ENCODE measurements at regions not wholly inside any gene's neighbourhood (a gene's known extent, or its start where the extent isn't known, plus 50 kb on each side); places are given as distances from the start of the nearest gene placed in this dataset.
"Not testable (repeated sequence)": the region's sequence is repeated elsewhere in the genome, so short reads cannot be mapped to it uniquely, and the experiment has no call there.

GRCh38 chr13:48804821-48805601 lies 151.3 kb downstream of the CYSLTR2 start:
- in situ Hi-C loops (cut with HindIII; ENCODE audit: low sequenced_read_pairs) = no loop called here

- in situ Hi-C loops (cut with HindIII; ENCODE audit: low sequenced_read_pairs) = no loop called here
Observed at GRCh38 chr13:48806522-48806921, 152.8 kb downstream of the CYSLTR2 start.

- in situ Hi-C loops (cut with HindIII; ENCODE audit: low sequenced_read_pairs) = no loop called here
Observed at GRCh38 chr13:48808683-48809082, 155.0 kb downstream of the CYSLTR2 start.

GRCh38 chr13:48810013-48810412 lies 156.3 kb downstream of the CYSLTR2 start:
- in situ Hi-C loops (cut with HindIII; ENCODE audit: low sequenced_read_pairs) = no loop called here

GRCh38 chr13:48813518-48813917 lies 159.8 kb downstream of the CYSLTR2 start:
- in situ Hi-C loops (cut with HindIII; ENCODE audit: low sequenced_read_pairs) = no loop called here

GRCh38 chr13:48816700-48817099 lies 159.0 kb upstream of the FNDC3A start:
- in situ Hi-C loops (cut with HindIII; ENCODE audit: low sequenced_read_pairs) = no loop called here

GRCh38 chr13:48817166-48817802 lies 158.4 kb upstream of the FNDC3A start:
- in situ Hi-C loops (cut with HindIII; ENCODE audit: low sequenced_read_pairs) = no loop called here

- in situ Hi-C loops (cut with HindIII; ENCODE audit: low sequenced_read_pairs) = no loop called here
Observed at GRCh38 chr13:48818495-48819356, 157.0 kb upstream of the FNDC3A start.

GRCh38 chr13:48819376-48819775 lies 156.3 kb upstream of the FNDC3A start:
- in situ Hi-C loops (cut with HindIII; ENCODE audit: low sequenced_read_pairs) = no loop called here

GRCh38 chr13:48819899-48820298 lies 155.8 kb upstream of the FNDC3A start:
- in situ Hi-C loops (cut with HindIII; ENCODE audit: low sequenced_read_pairs) = no loop called here

- in situ Hi-C loops (cut with HindIII; ENCODE audit: low sequenced_read_pairs) = not testable (repeated sequence)
Observed at GRCh38 chr13:48823526-48823925, 152.2 kb upstream of the FNDC3A start.

GRCh38 chr13:48826039-48826438 lies 149.7 kb upstream of the FNDC3A start:
- in situ Hi-C loops (cut with HindIII; ENCODE audit: low sequenced_read_pairs) = no loop called here

- in situ Hi-C loops (cut with HindIII; ENCODE audit: low sequenced_read_pairs) = not testable (repeated sequence)
Observed at GRCh38 chr13:48826922-48827454, 148.7 kb upstream of the FNDC3A start.

- in situ Hi-C loops (cut with HindIII; ENCODE audit: low sequenced_read_pairs) = no loop called here
Observed at GRCh38 chr13:48827709-48828108, 148.0 kb upstream of the FNDC3A start.

GRCh38 chr13:48828962-48829411 lies 146.7 kb upstream of the FNDC3A start:
- in situ Hi-C loops (cut with HindIII; ENCODE audit: low sequenced_read_pairs) = no loop called here

- in situ Hi-C loops (cut with HindIII; ENCODE audit: low sequenced_read_pairs) = no loop called here
Observed at GRCh38 chr13:48829536-48829935, 146.2 kb upstream of the FNDC3A start.

- in situ Hi-C loops (cut with HindIII; ENCODE audit: low sequenced_read_pairs) = no loop called here
Observed at GRCh38 chr13:48831248-48831647, 144.5 kb upstream of the FNDC3A start.

GRCh38 chr13:48833412-48833811 lies 142.3 kb upstream of the FNDC3A start:
- in situ Hi-C loops (cut with HindIII; ENCODE audit: low sequenced_read_pairs) = no loop called here

GRCh38 chr13:48835326-48835725 lies 140.4 kb upstream of the FNDC3A start:
- in situ Hi-C loops (cut with HindIII; ENCODE audit: low sequenced_read_pairs) = not testable (repeated sequence)

- in situ Hi-C loops (cut with HindIII; ENCODE audit: low sequenced_read_pairs) = no loop called here
Observed at GRCh38 chr13:48838193-48838973, 137.3 kb upstream of the FNDC3A start.
